BE2C (cell line): ENCODE measurements at regions not wholly inside any gene's neighbourhood (a gene's known extent, or its start where the extent isn't known, plus 50 kb on each side); places are given as distances from the start of the nearest gene placed in this dataset.

Experiments
- DNase-seq: peaks from one replicate; pipeline ENCODE4 v3.0.0-alpha.2; 2020
- H3K27me3 ChIP-seq: fragments of 250-450 bp; sonication (Bioruptor Pico); 2 replicates; pipeline ENCODE4 v1.5.1; 2020; ENCODE audit warnings: mild to moderate bottlenecking
- H3K36me3 ChIP-seq: fragments of 250-450 bp; sonication (Bioruptor Pico); 2 replicates; pipeline ENCODE4 v1.5.1; 2020; ENCODE audit warnings: mild to moderate bottlenecking
- H3K4me1 ChIP-seq: fragments of 250-450 bp; sonication (Bioruptor Pico); 2 replicates; pipeline ENCODE4 v1.5.1; 2020
- H3K4me3 ChIP-seq: 2 replicates; pipeline ENCODE4 v1.5.1; 2011; ENCODE audit warnings: low read depth, low read length
- H3K9me3 ChIP-seq: fragments of 250-450 bp; sonication (Bioruptor Pico); 2 replicates; pipeline ENCODE4 v1.5.1; 2020
- TF ChIP-seq, protein P1 (sequence below): IDR thresholded peaks from 2 replicates; pipeline ENCODE4 v1.5.1; 2012; ENCODE audit warnings: mild to moderate bottlenecking, low read depth, low read length

- Histone ChIP-seq H3K9me3 (no peaks in the 10 kb centered on the region), H3K4me3 (no peak overlapping the region), H3K36me3 (no peaks in the 10 kb centered on the region), H3K27me3 (no peaks in the 10 kb centered on the region), H3K4me1 (no peaks in the 10 kb centered on the region; the same call in 1 of the 2 replicates)
- TF ChIP-seq, protein P1, sequence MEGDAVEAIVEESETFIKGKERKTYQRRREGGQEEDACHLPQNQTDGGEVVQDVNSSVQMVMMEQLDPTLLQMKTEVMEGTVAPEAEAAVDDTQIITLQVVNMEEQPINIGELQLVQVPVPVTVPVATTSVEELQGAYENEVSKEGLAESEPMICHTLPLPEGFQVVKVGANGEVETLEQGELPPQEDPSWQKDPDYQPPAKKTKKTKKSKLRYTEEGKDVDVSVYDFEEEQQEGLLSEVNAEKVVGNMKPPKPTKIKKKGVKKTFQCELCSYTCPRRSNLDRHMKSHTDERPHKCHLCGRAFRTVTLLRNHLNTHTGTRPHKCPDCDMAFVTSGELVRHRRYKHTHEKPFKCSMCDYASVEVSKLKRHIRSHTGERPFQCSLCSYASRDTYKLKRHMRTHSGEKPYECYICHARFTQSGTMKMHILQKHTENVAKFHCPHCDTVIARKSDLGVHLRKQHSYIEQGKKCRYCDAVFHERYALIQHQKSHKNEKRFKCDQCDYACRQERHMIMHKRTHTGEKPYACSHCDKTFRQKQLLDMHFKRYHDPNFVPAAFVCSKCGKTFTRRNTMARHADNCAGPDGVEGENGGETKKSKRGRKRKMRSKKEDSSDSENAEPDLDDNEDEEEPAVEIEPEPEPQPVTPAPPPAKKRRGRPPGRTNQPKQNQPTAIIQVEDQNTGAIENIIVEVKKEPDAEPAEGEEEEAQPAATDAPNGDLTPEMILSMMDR: no peak
- no peak for DNase-seq
These were observed 142.7 kb downstream of the MRPS6 start for GRCh38 chr21:34215911-34216717.

DNA sequence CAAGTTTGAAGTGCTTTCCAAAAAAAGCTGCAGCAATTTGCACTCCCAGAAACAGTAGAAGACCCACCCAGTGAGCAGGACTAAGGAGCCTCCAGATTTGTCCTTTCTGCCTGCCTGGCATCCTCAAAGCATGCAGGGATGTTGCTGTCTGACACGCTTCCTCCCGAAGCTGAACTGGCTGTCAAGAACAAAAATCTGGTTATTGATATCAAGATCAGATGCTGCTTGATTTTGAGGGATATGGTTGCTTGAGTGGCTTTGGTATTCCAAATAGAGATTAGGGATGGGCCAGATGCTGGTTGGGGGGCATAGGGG lies 143.3 kb downstream of the MRPS6 start:
- no peaks in the 10 kb centered on the region for H3K27me3 ChIP-seq
- TF ChIP-seq, protein P1: no peak

GRCh38 chr21:34217263-34217662 lies 143.9 kb downstream of the MRPS6 start:
- no peaks in the 10 kb centered on the region; the same call in 1 of the 2 replicates for H3K4me1 ChIP-seq

More for the DNA sequence above, 143.3 kb downstream of the MRPS6 start:
- H3K4me3 ChIP-seq: no peak overlapping the region
- no peaks in the 10 kb centered on the region for H3K36me3 ChIP-seq
- H3K4me1 ChIP-seq: no peaks in the 10 kb centered on the region; the same call in 1 of the 2 replicates
- no peak for DNase-seq
- H3K9me3 ChIP-seq: no peaks in the 10 kb centered on the region

GRCh38 chr21:34219334-34220060 lies 144.3 kb upstream of the KCNE2 start:
- no peaks in the 10 kb centered on the region for H3K36me3 ChIP-seq
- TF ChIP-seq, protein P1: no peak
- no peaks in the 10 kb centered on the region for H3K9me3 ChIP-seq
- no peak overlapping the region for H3K4me3 ChIP-seq
- H3K4me1 ChIP-seq: no peaks in the 10 kb centered on the region; the same call in 1 of the 2 replicates
- H3K27me3 ChIP-seq: no peaks in the 10 kb centered on the region
- DNase-seq: no peak

More at GRCh38 chr21:34217263-34217662, 143.9 kb downstream of the MRPS6 start:
- Histone ChIP-seq H3K27me3 (no peaks in the 10 kb centered on the region), H3K4me3 (no peak overlapping the region), H3K9me3 (no peaks in the 10 kb centered on the region), H3K36me3 (no peaks in the 10 kb centered on the region)
- DNase-seq: no peak
- TF ChIP-seq, protein P1: no peak

DNA sequence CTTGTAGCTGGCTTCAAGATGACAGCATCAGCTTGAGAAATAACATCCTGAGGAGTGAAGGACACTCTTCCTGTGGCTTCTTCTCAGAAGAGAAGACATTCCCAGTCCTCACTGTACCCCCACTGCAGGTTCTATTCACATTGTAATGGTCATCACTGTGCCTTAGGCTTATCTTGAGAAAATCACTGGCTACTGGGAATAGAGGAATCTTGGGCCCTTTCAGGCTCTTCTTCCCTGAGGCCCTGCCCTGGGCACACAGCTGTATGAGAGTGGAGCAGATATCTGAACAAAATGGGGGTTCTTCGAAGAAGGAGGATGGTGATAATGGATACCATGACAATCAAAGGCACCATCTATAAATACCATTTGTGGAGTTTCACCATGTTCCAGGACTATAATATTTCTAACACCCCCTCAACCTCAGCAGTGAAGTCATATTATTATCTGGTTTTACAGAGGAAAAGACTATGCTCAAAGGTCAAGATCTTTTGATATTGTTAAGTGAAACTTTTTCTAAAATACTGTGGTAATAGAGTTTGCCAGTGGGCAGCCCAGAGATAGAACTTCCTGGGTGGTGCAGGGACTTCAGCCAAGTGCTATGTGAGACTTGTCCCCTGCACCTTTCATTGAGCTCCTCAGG lies 143.1 kb upstream of the KCNE2 start:
- H3K36me3 ChIP-seq: no peaks in the 10 kb centered on the region
- H3K9me3 ChIP-seq: no peaks in the 10 kb centered on the region
- DNase-seq: no peak
- no peaks in the 10 kb centered on the region; the same call in 1 of the 2 replicates for H3K4me1 ChIP-seq
- TF ChIP-seq, protein P1: no peak
- no peak overlapping the region for H3K4me3 ChIP-seq
- no peaks in the 10 kb centered on the region for H3K27me3 ChIP-seq
